ENCODE measurements at regions not wholly inside any gene's neighbourhood (a gene's known extent, or its start where the extent isn't known, plus 50 kb on each side); places are given as distances from the start of the nearest gene placed in this dataset.

GRCh38 chr18:51762373-51762772 is 564.9 kb upstream of the MEX3C start:
- Histone ChIP-seq H3K4me3 (ENCODE audit: low read depth in 2 of 2, low read length in 1 of 2) (no peak overlapping the region), H3K4me2 (no peak overlapping the region), H3K79me2 (ENCODE audit: insufficient read depth) (no peaks in the 10 kb centered on the region), H3K4me1 (ENCODE audit: control insufficient read depth in 1 of 2, insufficient read depth in 2 of 2, low read depth in 1 of 2, low read length in 1 of 2) (peaks cover 0 to 6% of the 10 kb centered on the region in 2 experiments; a peak in 2 of 4 replicates), H3K9me2 (no peaks in the 10 kb centered on the region), H3K36me3 (replicated peaks in 1 of 2; ENCODE audit: control insufficient read depth in 1 of 2, insufficient read depth in 2 of 2, low read length in 1 of 2) (no peaks in the 10 kb centered on the region), H3K9ac (no peak overlapping the region), H2AFZ (ENCODE audit: low read depth) (no peak overlapping the region), H3K9me3 (no peaks in the 10 kb centered on the region), H3F3A (replicated peaks; ENCODE audit: insufficient read depth) (no peaks in the 10 kb centered on the region), H3K27ac (ENCODE audit: low read depth in 2 of 2, low read length in 1 of 2) (no peak overlapping the region), H4K20me1 (ENCODE audit: insufficient read depth) (no peaks in the 10 kb centered on the region), H3K27me3 (ENCODE audit: insufficient read depth) (no peaks in the 10 kb centered on the region)
- DNase-seq = no peak
- 7% methylated on average over 1 of the region's 1 CpG for WGBS (ENCODE audit: low lambda C conversion rate)
- TF ChIP-seq YY1 (IDR thresholded peaks at IDR 0.05; ENCODE audit: low read depth) = no peak
- TF ChIP-seq RFX5 (IDR thresholded peaks at IDR 0.05; ENCODE audit: low read length) = no peak
- TF ChIP-seq MEF2A (IDR thresholded peaks at IDR 0.05; ENCODE audit: borderline replicate concordance, low read depth) = no peak
- TF ChIP-seq POLR2AphosphoS5 (IDR thresholded peaks at IDR 0.05; ENCODE audit: low read depth, low read length) = no peak
- TF ChIP-seq EP300 (IDR thresholded peaks at IDR 0.05; ENCODE audit: borderline replicate concordance in 1 of 2, low read depth in 1 of 2, low read length in 1 of 2) = no peak
- no peak for TF ChIP-seq IRF3 (IDR thresholded peaks at IDR 0.05; ENCODE audit: low read depth, low read length)
- TF ChIP-seq EZH2phosphoT487 (IDR thresholded peaks at IDR 0.05; ENCODE audit: borderline replicate concordance, low read depth) = no peak
- TF ChIP-seq FOXJ3 (CRISPR knock-in tag; IDR thresholded peaks at IDR 0.05) = no peak
- no peak for TF ChIP-seq SMC3 (IDR thresholded peaks at IDR 0.05; ENCODE audit: low read depth, low read length)
- no peak for TF ChIP-seq CHD2 (IDR thresholded peaks at IDR 0.05; ENCODE audit: low read length, partially characterized antibody)
- no peak for TF ChIP-seq USF2 (IDR thresholded peaks at IDR 0.05; ENCODE audit: borderline replicate concordance, low read depth, low read length)
- TF ChIP-seq NRF1 (IDR thresholded peaks at IDR 0.05; ENCODE audit: low read depth, low read length) = no peak
- TF ChIP-seq RCOR1 (IDR thresholded peaks at IDR 0.05; ENCODE audit: low read length) = no peak
- no peak for TF ChIP-seq CTCF (IDR thresholded peaks at IDR 0.05)
- ChIA-PET CTCF (interaction anchor here (0.6 kb wide), 1 partner anchor 40 kb away, joined by 3 read pairs; no protein-coding TSS in a partner anchor), POLR2A (interaction anchor here (0.6 kb wide), 1 partner anchor 1864 kb away, joined by 3 read pairs; no protein-coding TSS in a partner anchor)

Data from SK-N-SH (cell line).